GM12872 (cell line): ENCODE measurements at regions not wholly inside any gene's neighbourhood (a gene's known extent, or its start where the extent isn't known, plus 50 kb on each side); places are given as distances from the start of the nearest gene placed in this dataset.

Experiments
- TF ChIP-seq, protein P1 (sequence below): IDR thresholded peaks from 3 replicates; pipeline ENCODE4 v1.5.1; 2011; ENCODE audit warnings: low read depth, mild to moderate bottlenecking, low read length, moderate library complexity; ENCODE audit not compliant: insufficient read depth

DNA sequence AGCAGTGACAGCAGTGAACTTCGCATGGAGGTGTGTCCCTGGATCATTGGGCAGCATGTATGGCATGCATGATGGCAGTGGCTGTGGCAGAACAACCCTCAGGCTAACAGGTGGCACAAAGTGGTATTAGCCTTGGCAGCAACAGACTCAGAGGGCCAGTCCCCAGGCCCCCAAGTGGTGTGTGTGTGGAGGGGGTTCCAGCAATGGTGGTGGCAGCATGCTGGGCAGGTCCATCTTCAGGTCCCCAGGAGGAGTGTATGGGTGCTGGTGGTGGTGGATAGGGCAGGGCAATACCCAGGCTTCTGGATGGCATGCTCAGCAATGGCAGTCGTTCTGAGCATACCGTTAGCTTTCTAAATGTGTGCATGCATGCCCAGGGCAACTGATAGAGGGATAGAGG is 923.7 kb downstream of the PDHA2 start:
- TF ChIP-seq, protein P1, sequence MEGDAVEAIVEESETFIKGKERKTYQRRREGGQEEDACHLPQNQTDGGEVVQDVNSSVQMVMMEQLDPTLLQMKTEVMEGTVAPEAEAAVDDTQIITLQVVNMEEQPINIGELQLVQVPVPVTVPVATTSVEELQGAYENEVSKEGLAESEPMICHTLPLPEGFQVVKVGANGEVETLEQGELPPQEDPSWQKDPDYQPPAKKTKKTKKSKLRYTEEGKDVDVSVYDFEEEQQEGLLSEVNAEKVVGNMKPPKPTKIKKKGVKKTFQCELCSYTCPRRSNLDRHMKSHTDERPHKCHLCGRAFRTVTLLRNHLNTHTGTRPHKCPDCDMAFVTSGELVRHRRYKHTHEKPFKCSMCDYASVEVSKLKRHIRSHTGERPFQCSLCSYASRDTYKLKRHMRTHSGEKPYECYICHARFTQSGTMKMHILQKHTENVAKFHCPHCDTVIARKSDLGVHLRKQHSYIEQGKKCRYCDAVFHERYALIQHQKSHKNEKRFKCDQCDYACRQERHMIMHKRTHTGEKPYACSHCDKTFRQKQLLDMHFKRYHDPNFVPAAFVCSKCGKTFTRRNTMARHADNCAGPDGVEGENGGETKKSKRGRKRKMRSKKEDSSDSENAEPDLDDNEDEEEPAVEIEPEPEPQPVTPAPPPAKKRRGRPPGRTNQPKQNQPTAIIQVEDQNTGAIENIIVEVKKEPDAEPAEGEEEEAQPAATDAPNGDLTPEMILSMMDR, result no peak

DNA sequence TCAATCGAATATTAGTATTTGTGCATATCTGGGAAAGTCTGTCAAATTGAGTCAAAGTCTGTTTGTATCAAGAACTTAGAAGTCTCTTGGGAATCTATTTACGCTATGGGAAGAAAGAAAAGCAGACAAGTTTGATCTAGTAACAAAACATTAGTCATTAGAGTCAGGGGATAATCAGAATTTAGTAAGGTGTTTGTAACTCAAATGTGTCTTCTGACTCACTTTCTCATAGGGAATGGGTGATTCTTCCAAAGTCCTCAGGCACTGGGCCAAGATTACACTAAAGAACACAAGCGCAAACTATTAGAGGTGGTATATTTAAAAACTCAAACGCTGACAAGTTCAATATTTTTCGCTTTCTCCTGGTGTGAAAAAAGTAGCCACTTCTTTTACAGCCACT is 926.5 kb downstream of the PDHA2 start:
- TF ChIP-seq, protein P1, result no peak

DNA sequence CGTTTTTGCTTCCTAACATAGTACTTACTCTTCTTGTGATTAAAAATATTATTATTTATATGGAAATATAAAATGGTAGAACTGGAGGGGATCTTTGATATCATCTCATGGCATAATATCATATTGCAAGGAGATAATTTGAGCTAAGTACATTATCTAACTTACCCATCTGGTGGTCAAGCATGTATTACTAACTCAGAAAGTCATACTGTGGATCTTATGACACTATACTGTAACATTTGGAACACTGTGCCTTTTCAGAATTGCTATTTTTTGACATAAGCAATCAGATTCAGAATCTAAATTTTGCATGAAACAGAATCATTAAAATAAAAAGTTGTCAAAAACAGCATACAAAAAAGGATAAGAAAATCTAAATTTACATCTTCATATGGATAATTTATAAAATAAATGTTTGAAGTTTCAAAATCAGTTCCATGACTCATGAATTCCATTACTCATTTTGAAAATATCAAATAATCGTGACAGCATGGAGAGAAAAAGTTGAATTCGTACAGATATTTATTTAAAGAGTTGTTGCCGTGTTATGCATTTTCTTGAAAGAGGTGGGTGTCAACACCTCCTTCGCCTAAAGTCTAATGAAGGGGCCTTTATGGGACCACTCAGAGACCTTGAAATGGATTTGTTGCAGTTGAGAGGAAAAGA is 928.1 kb downstream of the PDHA2 start:
- TF ChIP-seq, protein P1, result no peak

DNA sequence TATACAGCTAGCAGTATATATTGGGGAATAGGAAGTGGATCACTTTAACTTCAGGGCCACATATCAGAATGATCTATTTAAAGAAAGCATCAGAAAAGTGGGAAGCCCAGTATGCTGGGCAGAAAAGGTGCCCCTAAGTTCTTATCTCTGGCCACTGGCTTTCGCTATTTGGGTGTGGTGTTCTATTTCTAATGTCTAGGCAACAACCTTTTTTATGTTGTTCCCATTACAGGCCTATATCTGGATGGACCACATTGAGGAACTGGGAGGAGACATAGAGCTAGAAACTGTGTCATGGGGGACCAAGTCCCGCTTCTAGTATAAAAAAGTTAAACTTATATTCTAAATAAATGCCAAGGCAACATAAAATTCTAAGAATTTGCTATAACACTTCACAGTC is 935.6 kb downstream of the PDHA2 start:
- TF ChIP-seq, protein P1, result no peak

DNA sequence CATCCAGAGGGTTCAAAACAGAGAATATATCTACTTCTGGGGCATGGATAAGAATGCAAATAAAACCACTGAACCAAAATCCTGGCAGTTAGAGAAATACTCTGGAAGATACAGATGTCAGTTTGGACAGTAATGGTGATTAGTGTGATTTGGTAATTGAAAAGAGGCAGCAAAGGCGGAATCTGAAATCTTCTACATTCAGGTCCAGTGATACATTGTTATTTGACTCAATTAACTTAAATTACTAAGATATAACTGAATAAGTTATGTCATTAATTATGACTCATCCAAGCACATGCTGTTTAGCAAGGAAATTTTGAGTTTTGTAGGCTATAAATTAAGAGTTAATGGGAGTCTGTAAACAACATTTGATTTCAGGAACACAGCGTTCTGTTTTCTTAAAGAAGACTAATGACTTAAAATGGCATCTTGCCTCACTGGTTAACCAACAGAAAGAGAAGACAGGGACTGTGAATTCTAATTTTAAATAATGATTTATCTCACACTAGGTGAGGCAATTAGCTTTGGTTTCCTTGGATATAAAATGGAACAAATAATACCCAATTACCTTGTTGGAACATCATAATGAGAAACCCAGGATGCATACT is 937.1 kb downstream of the PDHA2 start:
- TF ChIP-seq, protein P1, result no peak

DNA sequence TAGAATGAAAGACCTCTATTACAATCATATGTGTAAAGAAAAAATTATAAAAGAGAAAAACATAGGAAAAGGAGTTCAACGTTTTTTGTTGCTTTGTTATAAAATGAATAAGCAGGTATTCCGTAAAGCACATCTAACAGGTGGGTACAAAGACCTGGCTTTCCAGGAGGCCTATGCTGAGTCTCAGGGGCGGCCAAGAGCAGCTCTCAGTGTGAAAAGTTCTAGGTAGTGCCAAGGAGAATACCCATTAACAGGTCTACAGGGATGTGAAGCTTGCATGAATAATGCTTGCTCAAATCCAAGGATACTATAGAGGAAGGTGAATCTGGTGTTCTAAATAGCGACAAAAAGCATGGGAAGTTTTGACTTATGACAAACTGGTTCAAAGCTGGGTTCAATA is 944.4 kb downstream of the PDHA2 start:
- TF ChIP-seq, protein P1, result no peak

DNA sequence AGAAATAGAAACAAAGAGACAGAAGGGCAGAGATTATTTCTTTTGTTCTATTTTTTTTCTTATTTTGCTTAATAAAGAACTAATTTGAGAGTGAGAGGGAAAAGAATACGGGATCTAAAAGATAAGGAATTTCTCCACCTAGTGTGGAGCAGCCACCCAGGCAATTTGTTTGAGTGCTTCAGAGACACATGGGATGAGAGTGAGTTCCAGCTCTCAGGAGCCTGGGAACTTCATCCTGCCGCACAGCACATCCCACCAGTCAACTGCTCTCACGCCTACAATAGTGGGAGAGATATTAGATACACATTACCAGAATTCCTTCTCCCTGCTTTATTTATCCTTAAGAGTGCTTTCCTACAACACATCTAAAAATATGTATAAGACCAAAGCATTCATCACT is 946.4 kb downstream of the PDHA2 start:
- TF ChIP-seq, protein P1, result no peak
